GM23338 (cell line): ENCODE measurements at regions not wholly inside any gene's neighbourhood (a gene's known extent, or its start where the extent isn't known, plus 50 kb on each side); places are given as distances from the start of the nearest gene placed in this dataset.

Source experiments
- ATAC-seq: fragments of 200-7000 bp; cut with Tn5 transposase; 3 replicates; pipeline ENCODE4 v1.9.1; 2020
- DNase-seq: peaks from one replicate; pipeline ENCODE4 v3.0.0-alpha.2; 2015; ENCODE audit warnings: low spot score
- H2AFZ ChIP-seq: fragments of 200-600 bp; sonication (generic); 2 replicates; pipeline ENCODE4 v1.8.0; 2016; ENCODE audit warnings: antibody characterized with exemption, mild to moderate bottlenecking, moderate library complexity
- H3F3A ChIP-seq: fragments of 200-600 bp; sonication (generic); replicated peaks from 2 replicates; pipeline ENCODE4 v1.8.0; 2017; ENCODE audit warnings: antibody characterized with exemption, mixed run types, low read depth
- H3K27ac ChIP-seq: fragments of 200-600 bp; sonication (generic); 2 replicates; pipeline ENCODE4 v1.6.1; 2016; ENCODE audit warnings: low read depth
- H3K27me3 ChIP-seq: fragments of 200-600 bp; sonication (generic); 2 replicates; pipeline ENCODE4 v1.8.0; 2016; ENCODE audit warnings: mild to moderate bottlenecking, mixed run types, moderate library complexity; ENCODE audit not compliant: insufficient read depth
- H3K36me3 ChIP-seq: fragments of 200-600 bp; sonication (generic); 2 replicates; pipeline ENCODE4 v1.8.0; 2016; ENCODE audit warnings: mild to moderate bottlenecking; ENCODE audit not compliant: insufficient read depth
- H3K4me1 ChIP-seq: fragments of 200-600 bp; sonication (generic); 2 replicates; pipeline ENCODE4 v1.8.0; 2016; ENCODE audit warnings: mild to moderate bottlenecking, moderate library complexity; ENCODE audit not compliant: insufficient read depth
- H3K4me2 ChIP-seq: fragments of 200-600 bp; sonication (generic); 2 replicates; pipeline ENCODE4 v1.7.1; 2017; ENCODE audit warnings: mixed run types
- H3K4me3 ChIP-seq: fragments of 200-600 bp; sonication (generic); 2 replicates; pipeline ENCODE4 v1.6.1; 2016; ENCODE audit warnings: mixed run types
- H3K79me2 ChIP-seq: fragments of 200-600 bp; sonication (generic); replicated peaks from 2 replicates; pipeline ENCODE4 v1.8.0; 2017; ENCODE audit warnings: mild to moderate bottlenecking; ENCODE audit not compliant: insufficient read depth
- H3K9me2 ChIP-seq: fragments of 200-600 bp; sonication (generic); 2 replicates; pipeline ENCODE4 v1.8.0; 2017; ENCODE audit not compliant: insufficient read depth
- H4K20me1 ChIP-seq: fragments of 200-600 bp; sonication (generic); replicated peaks from 2 replicates; pipeline ENCODE4 v1.8.0; 2017; ENCODE audit warnings: mild to moderate bottlenecking; ENCODE audit not compliant: insufficient read depth
- H3K27ac Mint-ChIP-seq: 2 replicates; pipeline ENCODE4 v1.8.0; 2020; ENCODE audit warnings: inconsistent platforms, mild to moderate bottlenecking, moderate library complexity, mixed read lengths
- H3K27me3 Mint-ChIP-seq: 3 replicates; pipeline ENCODE4 v1.8.0; 2022; ENCODE audit warnings: low read depth, mild to moderate bottlenecking, moderate library complexity, mixed read lengths, inconsistent platforms; ENCODE audit not compliant: insufficient read depth, poor library complexity
- H3K36me3 Mint-ChIP-seq: 3 replicates; pipeline ENCODE4 v1.8.0; 2021; ENCODE audit warnings: low read depth, mild to moderate bottlenecking, inconsistent platforms, moderate library complexity, mixed read lengths
- H3K4me1 Mint-ChIP-seq: 3 replicates; pipeline ENCODE4 v1.8.0; 2020; ENCODE audit warnings: mild to moderate bottlenecking, inconsistent platforms, mixed read lengths
- H3K4me3 Mint-ChIP-seq: 3 replicates; pipeline ENCODE4 v1.8.0; 2021; ENCODE audit warnings: moderate library complexity, mild to moderate bottlenecking, inconsistent platforms, mixed read lengths
- H3K9me3 Mint-ChIP-seq: 3 replicates; pipeline ENCODE4 v1.8.0; 2020; ENCODE audit warnings: moderate library complexity, mild to moderate bottlenecking, inconsistent platforms, mixed read lengths
- POLR2AphosphoS5 ChIP-seq: IDR thresholded peaks from 2 replicates; pipeline ENCODE4 v1.6.1; 2016; ENCODE audit warnings: antibody characterized with exemption, low read depth
- STAT1 ChIP-seq: IDR thresholded peaks from one replicate; pipeline ENCODE4 v1.6.1; 2016; ENCODE audit warnings: antibody characterized with exemption; ENCODE audit not compliant: unreplicated experiment
- ZNF114 ChIP-seq: fragments of 250-450 bp; sonication (Bioruptor Pico); IDR thresholded peaks from 2 replicates; pipeline ENCODE4 v1.5.0; 2020; ENCODE audit warnings: mild to moderate bottlenecking, moderate library complexity
- TF ChIP-seq, protein P1 (sequence below), 2 experiments: fragments of 200-600 bp in 1 of 2; sonication (generic) in 1 of 2; conservative IDR thresholded peaks; 2 replicates each; pipeline versions ENCODE4 v1.5.1 to v1.6.1; 2016 to 2017; ENCODE audit warnings: antibody characterized with exemption in 2 of 2, low read depth in 2 of 2, mild to moderate bottlenecking in 2 of 2, moderate library complexity in 1 of 2
- TF ChIP-seq, protein P2 (sequence below): fragments of 250-450 bp; sonication (Bioruptor Pico); IDR thresholded peaks from 2 replicates; pipeline ENCODE4 v1.5.0; 2020; ENCODE audit warnings: mild to moderate bottlenecking, moderate library complexity

DNA sequence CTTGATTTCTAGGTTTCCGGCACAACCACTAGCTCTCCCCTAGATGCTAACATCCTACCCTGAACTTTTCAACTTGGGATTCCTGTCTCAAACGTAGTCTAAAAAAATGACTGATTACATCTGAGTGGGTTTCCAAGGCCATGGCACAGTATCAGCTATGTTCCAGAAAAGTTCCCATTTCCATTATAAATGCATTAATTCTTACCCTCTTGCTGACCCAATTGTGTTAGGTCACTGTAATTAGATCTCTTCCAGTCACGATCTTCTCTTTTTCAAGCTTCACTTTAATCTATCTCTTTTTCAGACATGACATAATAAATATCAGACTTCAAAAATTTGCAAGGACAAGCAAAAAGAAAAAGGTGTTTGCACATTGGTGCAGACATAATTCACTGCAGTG lies 50.6 kb upstream of the PDE5A start:
- no peak for DNase-seq
- Histone ChIP-seq H2AFZ (no peak overlapping the region), H3K4me1 (0 out of 2 replicates have a peak, but pooled peaks cover 4% of the 10 kb centered on the region), H3K9me2 (no peaks in the 10 kb centered on the region), H3F3A (no peaks in the 10 kb centered on the region), H3K4me3 (no peak overlapping the region), H3K79me2 (no peaks in the 10 kb centered on the region), H3K27ac (no peak overlapping the region), H4K20me1 (no peaks in the 10 kb centered on the region), H3K4me2 (no peak overlapping the region), H3K36me3 (no peaks in the 10 kb centered on the region), H3K27me3 (no peaks in the 10 kb centered on the region)
- Mint-ChIP-seq H3K4me1 (peaks cover 2% of the 10 kb centered on the region; the same call in 2 of the 3 replicates), H3K4me3 (no peak overlapping the region), H3K9me3 (no peaks in the 10 kb centered on the region), H3K27ac (no peak overlapping the region), H3K27me3 (no peaks in the 10 kb centered on the region), H3K36me3 (no peaks in the 10 kb centered on the region)
- TF ChIP-seq ZNF114 (CRISPR knock-in tag) (no peak), POLR2AphosphoS5 (no peak), STAT1 (no peak)
- TF ChIP-seq, protein P1, sequence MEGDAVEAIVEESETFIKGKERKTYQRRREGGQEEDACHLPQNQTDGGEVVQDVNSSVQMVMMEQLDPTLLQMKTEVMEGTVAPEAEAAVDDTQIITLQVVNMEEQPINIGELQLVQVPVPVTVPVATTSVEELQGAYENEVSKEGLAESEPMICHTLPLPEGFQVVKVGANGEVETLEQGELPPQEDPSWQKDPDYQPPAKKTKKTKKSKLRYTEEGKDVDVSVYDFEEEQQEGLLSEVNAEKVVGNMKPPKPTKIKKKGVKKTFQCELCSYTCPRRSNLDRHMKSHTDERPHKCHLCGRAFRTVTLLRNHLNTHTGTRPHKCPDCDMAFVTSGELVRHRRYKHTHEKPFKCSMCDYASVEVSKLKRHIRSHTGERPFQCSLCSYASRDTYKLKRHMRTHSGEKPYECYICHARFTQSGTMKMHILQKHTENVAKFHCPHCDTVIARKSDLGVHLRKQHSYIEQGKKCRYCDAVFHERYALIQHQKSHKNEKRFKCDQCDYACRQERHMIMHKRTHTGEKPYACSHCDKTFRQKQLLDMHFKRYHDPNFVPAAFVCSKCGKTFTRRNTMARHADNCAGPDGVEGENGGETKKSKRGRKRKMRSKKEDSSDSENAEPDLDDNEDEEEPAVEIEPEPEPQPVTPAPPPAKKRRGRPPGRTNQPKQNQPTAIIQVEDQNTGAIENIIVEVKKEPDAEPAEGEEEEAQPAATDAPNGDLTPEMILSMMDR (conservative IDR thresholded peaks at IDR 0.05; ENCODE audit: low read depth in 2 of 2): no peak
- TF ChIP-seq, protein P2, sequence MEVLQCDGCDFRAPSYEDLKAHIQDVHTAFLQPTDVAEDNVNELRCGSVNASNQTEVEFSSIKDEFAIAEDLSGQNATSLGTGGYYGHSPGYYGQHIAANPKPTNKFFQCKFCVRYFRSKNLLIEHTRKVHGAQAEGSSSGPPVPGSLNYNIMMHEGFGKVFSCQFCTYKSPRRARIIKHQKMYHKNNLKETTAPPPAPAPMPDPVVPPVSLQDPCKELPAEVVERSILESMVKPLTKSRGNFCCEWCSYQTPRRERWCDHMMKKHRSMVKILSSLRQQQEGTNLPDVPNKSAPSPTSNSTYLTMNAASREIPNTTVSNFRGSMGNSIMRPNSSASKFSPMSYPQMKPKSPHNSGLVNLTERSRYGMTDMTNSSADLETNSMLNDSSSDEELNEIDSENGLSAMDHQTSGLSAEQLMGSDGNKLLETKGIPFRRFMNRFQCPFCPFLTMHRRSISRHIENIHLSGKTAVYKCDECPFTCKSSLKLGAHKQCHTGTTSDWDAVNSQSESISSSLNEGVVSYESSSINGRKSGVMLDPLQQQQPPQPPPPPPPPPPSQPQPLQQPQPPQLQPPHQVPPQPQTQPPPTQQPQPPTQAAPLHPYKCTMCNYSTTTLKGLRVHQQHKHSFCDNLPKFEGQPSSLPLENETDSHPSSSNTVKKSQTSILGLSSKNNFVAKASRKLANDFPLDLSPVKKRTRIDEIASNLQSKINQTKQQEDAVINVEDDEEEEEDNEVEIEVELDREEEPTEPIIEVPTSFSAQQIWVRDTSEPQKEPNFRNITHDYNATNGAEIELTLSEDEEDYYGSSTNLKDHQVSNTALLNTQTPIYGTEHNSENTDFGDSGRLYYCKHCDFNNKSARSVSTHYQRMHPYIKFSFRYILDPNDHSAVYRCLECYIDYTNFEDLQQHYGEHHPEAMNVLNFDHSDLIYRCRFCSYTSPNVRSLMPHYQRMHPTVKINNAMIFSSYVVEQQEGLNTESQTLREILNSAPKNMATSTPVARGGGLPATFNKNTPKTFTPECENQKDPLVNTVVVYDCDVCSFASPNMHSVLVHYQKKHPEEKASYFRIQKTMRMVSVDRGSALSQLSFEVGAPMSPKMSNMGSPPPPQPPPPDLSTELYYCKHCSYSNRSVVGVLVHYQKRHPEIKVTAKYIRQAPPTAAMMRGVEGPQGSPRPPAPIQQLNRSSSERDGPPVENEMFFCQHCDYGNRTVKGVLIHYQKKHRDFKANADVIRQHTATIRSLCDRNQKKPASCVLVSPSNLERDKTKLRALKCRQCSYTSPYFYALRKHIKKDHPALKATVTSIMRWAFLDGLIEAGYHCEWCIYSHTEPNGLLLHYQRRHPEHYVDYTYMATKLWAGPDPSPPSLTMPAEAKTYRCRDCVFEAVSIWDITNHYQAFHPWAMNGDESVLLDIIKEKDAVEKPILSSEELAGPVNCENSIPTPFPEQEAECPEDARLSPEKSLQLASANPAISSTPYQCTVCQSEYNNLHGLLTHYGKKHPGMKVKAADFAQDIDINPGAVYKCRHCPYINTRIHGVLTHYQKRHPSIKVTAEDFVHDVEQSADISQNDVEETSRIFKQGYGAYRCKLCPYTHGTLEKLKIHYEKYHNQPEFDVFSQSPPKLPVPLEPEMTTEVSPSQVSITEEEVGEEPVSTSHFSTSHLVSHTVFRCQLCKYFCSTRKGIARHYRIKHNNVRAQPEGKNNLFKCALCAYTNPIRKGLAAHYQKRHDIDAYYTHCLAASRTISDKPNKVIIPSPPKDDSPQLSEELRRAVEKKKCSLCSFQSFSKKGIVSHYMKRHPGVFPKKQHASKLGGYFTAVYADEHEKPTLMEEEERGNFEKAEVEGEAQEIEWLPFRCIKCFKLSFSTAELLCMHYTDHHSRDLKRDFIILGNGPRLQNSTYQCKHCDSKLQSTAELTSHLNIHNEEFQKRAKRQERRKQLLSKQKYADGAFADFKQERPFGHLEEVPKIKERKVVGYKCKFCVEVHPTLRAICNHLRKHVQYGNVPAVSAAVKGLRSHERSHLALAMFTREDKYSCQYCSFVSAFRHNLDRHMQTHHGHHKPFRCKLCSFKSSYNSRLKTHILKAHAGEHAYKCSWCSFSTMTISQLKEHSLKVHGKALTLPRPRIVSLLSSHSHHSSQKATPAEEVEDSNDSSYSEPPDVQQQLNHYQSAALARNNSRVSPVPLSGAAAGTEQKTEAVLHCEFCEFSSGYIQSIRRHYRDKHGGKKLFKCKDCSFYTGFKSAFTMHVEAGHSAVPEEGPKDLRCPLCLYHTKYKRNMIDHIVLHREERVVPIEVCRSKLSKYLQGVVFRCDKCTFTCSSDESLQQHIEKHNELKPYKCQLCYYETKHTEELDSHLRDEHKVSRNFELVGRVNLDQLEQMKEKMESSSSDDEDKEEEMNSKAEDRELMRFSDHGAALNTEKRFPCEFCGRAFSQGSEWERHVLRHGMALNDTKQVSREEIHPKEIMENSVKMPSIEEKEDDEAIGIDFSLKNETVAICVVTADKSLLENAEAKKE (CRISPR knock-in tag): no peak
- no peak for ATAC-seq
